ENCODE measurements at regions not wholly inside any gene's neighbourhood (a gene's known extent, or its start where the extent isn't known, plus 50 kb on each side); places are given as distances from the start of the nearest gene placed in this dataset.

- H3K4me3 ChIP-seq (ENCODE audit: extremely low read depth in 1 of 4, insufficient read depth in 2 of 4, low read depth in 3 of 4, low read length in 4 of 4), result no peak overlapping the region
- H2BK5ac ChIP-seq (ENCODE audit: low read depth, low read length), result no peak overlapping the region
- H3K9ac ChIP-seq (replicated peaks in 1 of 4; ENCODE audit: extremely low read depth in 1 of 4, low read depth in 3 of 4, low read length in 3 of 4), result no peak overlapping the region
- H3K4ac ChIP-seq (replicated peaks; ENCODE audit: insufficient read length, low read depth, low read length), result no peak overlapping the region
- no peaks in the 10 kb centered on the region for H3K36me3 ChIP-seq (ENCODE audit: control insufficient read depth in 2 of 4, insufficient read depth in 4 of 4, low read length in 3 of 4)
- no peak overlapping the region for H4K8ac ChIP-seq (ENCODE audit: extremely low read depth, insufficient read depth, low read length)
- H3K9me3 ChIP-seq (ENCODE audit: insufficient read depth in 2 of 2, low read depth in 1 of 2, low read length in 1 of 2), result 0 out of 4 replicates have a peak, but pooled peaks cover 0 to 8% of the 10 kb centered on the region in 2 experiments
- FAIRE-seq (no peak), DNase-seq (ENCODE audit: low read depth in 1 of 2, low spot score in 2 of 2) (no peak)
- POLR2A ChIA-PET (ENCODE audit: partially characterized antibody), result no interaction called here
- no peak overlapping the region for H2AK5ac ChIP-seq (ENCODE audit: low read depth, low read length)
- no peak overlapping the region for H4K5ac ChIP-seq (ENCODE audit: insufficient read length, low read depth, low read length)
- no peak overlapping the region for H2BK15ac ChIP-seq (ENCODE audit: low read length)
- H4K91ac ChIP-seq (replicated peaks; ENCODE audit: insufficient read length, low read length), result no peak overlapping the region
- no peak overlapping the region for H2AFZ ChIP-seq (ENCODE audit: low read length)
- H3K23me2 ChIP-seq (ENCODE audit: low read depth, low read length), result no peaks in the 10 kb centered on the region
- H3K23ac ChIP-seq (ENCODE audit: insufficient read length), result no peak overlapping the region
- H3K14ac ChIP-seq (ENCODE audit: insufficient read length), result no peak overlapping the region
- no peak overlapping the region for H2BK12ac ChIP-seq (ENCODE audit: low read depth, low read length)
- no peak overlapping the region for H3K56ac ChIP-seq (replicated peaks; ENCODE audit: insufficient read length, low read depth, low read length)
- H3K27me3 ChIP-seq (replicated peaks in 1 of 4; ENCODE audit: control insufficient read depth in 3 of 4, extremely low read depth in 1 of 4, insufficient read depth in 3 of 4, low read length in 3 of 4), result no peaks in the 10 kb centered on the region
- CTCF ChIA-PET (ENCODE audit: partially characterized antibody), result interaction anchor here (0.9 kb wide), 1 partner anchor 12 kb away, joined by 3 read pairs; no protein-coding TSS in a partner anchor
- H3K18ac ChIP-seq (ENCODE audit: extremely low read depth, low read length), result no peak overlapping the region
- TF ChIP-seq USF2 (IDR thresholded peaks at IDR 0.05; ENCODE audit: low read length) (no peak), RAD21 (IDR thresholded peaks at IDR 0.05 in 1 of 2, conservative IDR thresholded peaks at IDR 0.05 in 1 of 2; ENCODE audit: low read depth in 2 of 2, low read length in 2 of 2) (no peak), JUN (IDR thresholded peaks at IDR 0.05; ENCODE audit: low read depth, low read length) (no peak), E2F6 (IDR thresholded peaks at IDR 0.05) (no peak), SP4 (IDR thresholded peaks at IDR 0.05; ENCODE audit: low read length) (no peak)
- no peaks in the 10 kb centered on the region for H4K20me1 ChIP-seq (replicated peaks in 1 of 2; ENCODE audit: control insufficient read depth in 1 of 2, insufficient read depth in 2 of 2, low read length in 2 of 2)
- no peak overlapping the region for H3K4me2 ChIP-seq (ENCODE audit: insufficient read depth in 1 of 2, low read depth in 2 of 2, low read length in 2 of 2)
- no peaks in the 10 kb centered on the region for H3K79me2 ChIP-seq (ENCODE audit: control insufficient read depth in 1 of 2, insufficient read depth in 2 of 2, low read length in 2 of 2)
- H3K4me1 ChIP-seq (replicated peaks in 1 of 4; ENCODE audit: control insufficient read depth in 3 of 4, insufficient read depth in 4 of 4, low read length in 3 of 4), result no peaks in the 10 kb centered on the region
- no peak overlapping the region for H2BK20ac ChIP-seq (ENCODE audit: low read length)
- H3K79me1 ChIP-seq (ENCODE audit: low read depth, low read length), result no peaks in the 10 kb centered on the region
- H3K27ac ChIP-seq (ENCODE audit: low read depth, low read length), result no peak overlapping the region
- H2BK120ac ChIP-seq (replicated peaks; ENCODE audit: low read depth, low read length), result no peak overlapping the region
Measured at GRCh38 chr18:67854340-67854739, 337.8 kb upstream of the DSEL start.
